Stimulated activated CD4-positive, alpha-beta T cell treated with anti-CD3 and anti-CD28 coated beads, Interleukin-15, amount 100 ng/mL, for 24 hours (primary cell): ENCODE measurements at regions not wholly inside any gene's neighbourhood (a gene's known extent, or its start where the extent isn't known, plus 50 kb on each side); places are given as distances from the start of the nearest gene placed in this dataset.
"Not testable (repeated sequence)": the region's sequence is repeated elsewhere in the genome, so short reads cannot be mapped to it uniquely, and the experiment has no call there.

ENCODE experiments used
- DNase-seq: peaks from one replicate; pipeline ENCODE4 v3.0.0-alpha.2; 2020

DNA sequence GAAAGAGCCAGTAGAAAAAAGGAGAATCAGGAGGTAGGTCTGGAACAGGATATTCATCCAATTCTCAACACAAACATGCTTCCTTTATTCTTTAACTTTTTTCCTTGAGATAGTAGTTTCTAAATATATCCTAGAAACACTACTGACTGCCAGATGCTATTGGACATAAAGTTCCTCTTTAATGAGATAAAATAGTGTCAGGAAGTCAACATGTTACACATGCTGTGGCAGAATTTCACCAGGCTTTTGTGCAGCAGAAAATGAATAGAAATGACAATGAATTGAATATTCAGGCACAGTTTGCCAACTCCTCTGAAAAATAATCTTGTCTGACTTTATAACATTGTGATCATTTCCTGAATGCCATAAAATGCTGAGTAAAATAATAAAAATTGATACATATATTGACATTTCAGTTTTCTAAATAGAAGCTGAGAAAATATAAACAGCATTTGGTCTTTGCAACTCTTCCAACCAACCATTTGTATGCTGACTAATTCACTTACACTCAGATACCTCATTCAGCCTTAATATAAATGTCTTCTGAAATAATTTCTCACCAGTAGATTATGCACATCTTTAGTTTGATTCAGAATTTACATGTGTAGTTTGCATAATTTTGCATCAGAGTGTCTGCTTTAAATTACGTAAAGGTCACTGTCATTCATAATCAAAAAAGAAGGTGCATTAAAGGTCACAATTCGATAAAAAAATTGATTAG lies 486.1 kb upstream of the ADGRL2 start:
- DNase-seq, result no peak

DNA sequence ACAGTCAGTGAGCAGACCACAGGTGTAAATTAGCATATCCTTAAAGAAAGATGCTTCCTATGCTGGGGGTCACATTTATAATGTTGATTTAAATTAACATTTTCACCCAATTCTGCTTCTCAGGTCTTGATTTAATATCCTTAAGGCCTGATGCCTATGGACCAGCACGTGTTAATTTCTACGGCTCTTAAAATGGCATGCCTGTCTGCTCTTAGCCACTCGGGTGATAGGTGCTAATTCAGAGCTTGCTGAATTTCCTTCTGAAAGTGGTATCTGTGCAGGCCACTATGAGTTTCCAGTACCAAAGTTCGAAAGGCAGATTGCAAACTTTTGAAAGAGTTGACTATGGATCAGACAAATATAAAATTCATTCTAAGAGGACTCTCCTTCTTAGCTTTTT lies 487.4 kb upstream of the ADGRL2 start:
- DNase-seq, result no peak

DNA sequence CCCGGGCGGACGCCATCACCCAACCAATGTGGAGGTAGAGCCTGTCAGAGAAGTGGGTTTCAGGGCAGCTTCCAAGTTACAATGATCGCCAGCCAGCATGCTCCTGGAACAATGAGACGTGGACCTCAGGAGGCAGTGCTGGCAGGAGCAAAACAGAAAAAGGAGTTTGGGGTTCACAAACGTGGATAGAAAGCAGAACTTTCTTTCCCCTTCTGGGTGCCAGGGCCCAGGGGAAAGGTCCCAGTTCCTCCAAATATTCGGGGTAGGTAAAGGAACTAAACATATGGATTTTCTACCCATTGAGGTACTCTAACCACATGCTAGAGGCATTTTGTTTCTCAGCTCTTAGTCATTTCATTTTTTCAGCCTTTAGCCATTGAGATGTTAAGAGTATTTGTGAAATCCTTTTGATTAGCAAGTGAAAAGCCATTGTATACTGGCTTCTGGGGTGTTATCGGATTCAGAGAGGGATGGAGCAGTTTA lies 488.4 kb upstream of the ADGRL2 start:
- no peak for DNase-seq

DNA sequence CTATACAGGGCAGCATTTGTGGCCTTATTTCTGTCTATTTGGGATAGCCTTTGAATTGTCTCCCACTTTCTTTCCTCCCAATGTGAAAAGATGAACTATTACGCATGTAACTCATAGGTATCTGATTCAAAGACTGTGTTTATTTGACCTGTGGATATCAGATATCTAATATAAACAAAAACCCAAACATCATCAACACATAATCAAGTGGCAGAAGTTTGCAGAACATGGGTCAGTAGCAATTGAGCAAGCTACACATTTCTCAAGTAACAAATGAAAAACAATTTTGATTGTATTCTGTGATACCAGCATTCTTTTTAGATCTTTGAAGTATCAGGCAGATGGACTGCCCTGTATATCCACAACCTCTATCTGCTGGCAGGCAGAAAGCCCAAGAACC lies 490.5 kb upstream of the ADGRL2 start:
- DNase-seq, result no peak

DNA sequence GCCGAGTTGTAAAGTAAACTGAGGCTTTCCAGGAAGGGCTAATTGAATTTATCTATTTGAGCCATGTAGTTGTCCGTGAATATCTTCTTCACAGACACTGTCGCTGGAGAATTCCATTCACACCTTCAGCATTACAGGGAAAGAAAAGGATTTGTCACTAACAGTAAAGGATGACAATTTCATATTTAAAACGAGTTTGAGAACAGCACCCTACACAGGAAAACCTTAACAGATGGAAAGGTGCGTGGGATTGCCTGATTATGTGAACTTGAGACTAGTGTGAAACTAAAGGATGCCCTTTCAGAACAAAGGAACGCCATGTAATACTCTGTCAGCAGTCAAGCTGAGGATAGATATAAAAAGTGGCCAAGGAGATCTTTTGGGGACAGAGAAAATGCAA lies 492.5 kb upstream of the ADGRL2 start:
- DNase-seq, result no peak

DNA sequence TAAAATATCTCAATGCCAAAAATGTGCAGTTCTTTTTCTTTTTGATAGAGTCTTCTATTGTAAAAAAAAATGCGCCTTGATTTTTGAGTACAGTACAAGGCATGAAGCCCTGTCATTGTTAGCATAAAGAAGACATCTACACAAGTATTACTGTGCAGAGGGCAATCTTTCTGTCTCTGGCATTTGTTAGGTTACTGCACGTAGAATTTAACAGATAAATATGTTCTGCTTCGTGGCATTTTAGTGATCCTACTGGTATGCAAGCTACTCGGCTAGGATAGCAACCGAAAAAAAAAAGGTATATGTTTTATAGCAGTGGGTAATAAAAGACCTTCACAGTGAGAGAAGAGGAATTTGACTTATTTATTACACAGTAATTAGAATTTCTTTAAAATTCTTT lies 492.9 kb upstream of the ADGRL2 start:
- DNase-seq, result no peak

DNA sequence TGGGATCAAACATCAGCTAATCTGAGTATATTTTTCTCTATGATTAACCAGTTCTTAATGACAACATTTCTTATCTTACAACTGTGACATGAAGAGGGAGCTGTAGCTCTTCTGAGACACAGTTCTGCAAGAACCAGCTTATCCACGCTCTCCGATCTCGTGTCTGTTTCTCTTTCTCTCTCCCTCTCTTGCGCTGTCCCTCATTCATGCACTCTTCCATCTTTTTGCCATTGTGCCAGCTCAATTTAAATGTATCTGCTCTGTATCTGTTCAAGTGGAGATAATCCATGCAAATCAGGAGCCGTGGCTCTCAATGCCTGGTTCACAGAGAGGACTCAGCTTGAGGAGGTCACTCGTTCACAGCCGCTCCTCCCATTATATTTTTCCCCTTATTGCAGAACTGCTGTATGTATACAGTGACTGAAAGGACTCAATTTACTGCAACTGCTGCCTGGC lies 494.7 kb upstream of the ADGRL2 start:
- DNase-seq, result no peak

DNA sequence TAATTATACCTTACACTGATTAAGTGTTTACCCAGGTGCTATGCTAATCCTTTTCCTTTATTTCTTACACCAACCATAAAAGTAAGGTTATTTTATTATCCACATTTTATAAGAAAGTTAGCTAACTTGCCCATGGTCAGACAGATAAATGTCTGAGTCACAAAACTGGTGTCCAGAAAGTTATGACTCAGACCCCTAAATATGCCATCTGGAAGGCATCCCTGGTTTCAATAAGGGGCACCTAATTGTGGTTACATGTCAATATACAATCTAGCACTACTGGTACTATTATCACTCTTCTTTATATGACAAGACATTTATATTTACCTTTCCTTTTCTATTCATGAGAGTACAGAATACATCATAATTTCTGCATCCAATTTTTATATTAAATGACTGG lies 496.5 kb upstream of the ADGRL2 start:
- DNase-seq, result no peak

DNA sequence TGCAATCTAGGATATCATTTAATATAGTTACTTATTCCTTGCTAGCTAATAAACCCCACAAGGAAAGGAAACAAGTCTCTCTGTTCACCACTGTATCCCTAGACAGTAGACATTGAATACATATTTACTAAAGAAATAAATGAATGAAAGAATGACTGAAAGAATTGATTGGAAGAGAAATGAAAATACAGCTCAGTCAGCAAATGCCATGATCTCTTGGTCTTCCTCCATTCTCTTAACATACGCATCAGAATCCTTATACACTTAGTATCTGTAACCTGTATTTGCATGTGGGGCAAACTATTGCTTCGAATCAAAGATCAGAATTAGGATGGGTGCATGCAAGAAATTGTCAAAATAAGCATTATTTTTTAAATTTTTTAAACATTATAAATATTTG lies 500.8 kb upstream of the ADGRL2 start:
- DNase-seq, result no peak

DNA sequence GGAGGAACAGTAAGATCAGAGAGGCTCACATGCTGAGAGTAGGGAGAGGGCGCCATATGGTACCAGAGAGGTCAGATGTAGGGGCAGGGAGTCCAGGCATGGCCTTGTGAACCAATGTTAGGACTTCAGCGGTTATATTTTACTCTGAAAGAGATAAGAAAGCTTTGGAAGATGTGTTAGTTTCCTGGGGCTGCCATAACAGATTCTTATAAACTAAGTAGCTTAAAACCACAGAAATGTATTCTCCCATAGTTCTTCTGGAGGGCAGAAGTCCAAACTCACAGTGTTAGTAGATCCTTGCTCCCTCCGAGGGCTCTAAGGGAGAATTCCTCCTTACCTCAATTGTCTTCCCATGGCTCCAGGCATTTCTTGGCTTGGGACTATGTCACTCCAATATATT lies 502.5 kb upstream of the ADGRL2 start:
- DNase-seq, result no peak

DNA sequence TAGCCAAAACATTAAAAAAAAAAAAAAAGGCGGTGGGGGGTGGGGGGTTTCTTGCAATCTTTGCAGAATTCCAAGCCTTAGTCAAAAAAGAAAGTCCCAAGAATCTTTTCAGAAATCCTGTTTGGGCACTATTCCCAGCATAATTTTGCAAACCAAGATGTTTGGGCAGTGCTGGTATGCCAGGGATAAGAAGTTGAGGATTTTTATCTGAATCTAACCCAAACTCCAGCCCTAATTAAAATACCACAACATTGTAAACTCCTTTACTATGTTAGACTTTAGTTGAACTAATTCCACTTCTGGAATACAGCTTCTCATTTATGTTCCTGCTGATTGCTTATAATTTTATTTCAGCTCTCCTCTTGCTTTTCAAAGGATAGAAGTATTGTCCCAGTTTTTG lies 504.1 kb upstream of the ADGRL2 start:
- DNase-seq, result no peak

DNA sequence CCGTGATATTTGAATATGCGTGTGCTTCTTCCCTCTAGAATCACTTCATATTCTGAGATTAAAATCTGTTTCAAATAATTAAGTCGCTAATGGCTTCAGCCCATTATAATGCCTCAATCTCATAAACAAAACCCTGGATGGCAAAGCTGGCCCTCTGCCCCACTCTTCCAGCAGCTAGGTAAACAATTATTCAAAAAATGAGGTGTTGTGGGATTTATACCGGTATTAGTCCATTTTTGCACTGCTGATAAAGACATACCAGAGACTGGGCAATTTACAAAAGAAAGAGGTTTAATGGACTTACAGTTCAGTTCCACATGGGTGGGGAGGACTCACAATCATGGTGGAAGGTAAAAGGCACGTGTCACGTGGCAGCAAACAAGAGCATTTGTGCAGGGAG lies 510.4 kb upstream of the ADGRL2 start:
- DNase-seq, result no peak

DNA sequence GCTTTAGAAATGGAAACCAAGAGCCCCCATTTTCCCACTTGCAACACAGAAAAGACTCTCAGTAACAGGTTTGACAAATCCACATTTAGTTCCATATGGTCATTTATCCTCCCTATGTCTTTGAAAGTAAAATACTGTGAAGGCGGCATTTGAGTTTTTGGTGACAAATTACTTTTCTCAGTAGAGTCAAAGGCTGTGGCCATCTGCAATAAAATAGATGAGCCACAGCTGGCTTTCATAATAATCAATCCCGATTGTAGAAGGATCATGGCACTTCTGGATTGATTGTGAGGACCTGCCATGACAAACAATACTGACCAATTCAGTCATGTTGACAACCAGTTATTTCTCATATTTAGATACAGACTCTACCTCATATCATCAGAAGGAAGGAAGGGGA lies 512.0 kb upstream of the ADGRL2 start:
- no peak for DNase-seq

DNA sequence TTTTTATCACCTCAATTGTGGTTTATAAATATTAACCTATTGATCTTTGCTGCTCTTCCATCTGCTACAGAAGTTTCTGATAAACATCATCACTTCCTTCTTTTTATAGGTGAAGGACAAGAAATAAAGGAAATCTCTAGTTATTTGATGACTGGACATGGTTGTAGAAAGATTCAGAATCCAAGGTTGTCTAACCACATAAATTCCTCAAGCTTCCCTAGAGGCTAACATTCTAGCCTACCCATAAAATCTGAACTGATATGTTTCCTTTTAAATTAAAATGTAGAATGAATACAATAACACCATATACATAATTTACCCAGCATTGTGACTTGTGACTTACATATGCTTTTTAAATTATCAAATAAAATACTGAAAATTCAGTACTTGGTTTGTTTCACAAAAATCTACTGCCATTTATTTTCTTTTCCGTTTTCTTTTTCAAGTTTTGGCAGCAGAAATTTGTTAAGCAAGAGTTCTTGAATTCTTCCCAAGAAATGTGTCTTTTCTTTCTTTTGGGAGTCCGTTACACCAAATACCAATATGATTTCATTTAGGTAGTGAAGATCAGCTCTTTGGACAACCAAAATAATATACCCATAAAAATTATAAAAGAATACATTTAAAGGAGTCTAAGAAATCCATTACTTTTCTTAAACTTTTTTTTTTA lies 513.2 kb upstream of the ADGRL2 start:
- DNase-seq, result no peak

DNA sequence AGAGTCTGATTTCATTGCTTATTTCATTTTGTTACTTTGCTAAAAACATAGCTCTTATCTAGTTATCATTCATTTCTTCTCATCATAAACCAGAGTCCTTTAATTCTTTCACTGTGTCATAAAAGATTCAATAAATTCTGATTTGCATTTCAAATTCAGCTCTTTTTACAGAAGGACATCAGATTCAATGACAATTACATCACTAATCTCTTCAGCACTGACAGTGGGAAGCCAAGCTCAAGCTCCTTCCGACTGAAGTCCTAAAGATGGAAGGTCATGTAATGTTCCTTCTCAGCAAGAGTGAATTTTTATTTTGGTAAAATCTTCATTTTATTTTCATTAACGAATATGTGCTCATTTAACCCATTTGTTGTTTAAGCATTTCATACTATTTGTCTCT lies 530.7 kb upstream of the ADGRL2 start:
- DNase-seq, result no peak

DNA sequence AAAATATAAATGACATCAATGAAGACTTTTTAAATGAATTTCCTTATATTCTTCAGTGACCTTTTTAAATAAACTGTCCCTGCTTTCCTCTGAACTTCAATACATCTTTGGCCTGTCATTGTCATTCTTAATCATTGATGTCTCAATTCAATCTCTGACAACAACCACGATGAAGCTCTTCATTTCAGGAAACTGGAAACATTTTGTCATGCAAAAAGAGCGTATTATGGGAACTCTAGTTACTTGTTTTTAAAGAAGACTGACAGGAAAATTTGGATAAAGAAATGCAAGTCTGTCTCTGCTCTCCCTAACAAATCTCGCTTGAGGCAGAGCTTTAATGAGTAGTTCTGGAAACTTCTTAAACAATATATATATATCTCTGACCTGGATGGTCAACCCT lies 535.8 kb upstream of the ADGRL2 start:
- no peak for DNase-seq

DNA sequence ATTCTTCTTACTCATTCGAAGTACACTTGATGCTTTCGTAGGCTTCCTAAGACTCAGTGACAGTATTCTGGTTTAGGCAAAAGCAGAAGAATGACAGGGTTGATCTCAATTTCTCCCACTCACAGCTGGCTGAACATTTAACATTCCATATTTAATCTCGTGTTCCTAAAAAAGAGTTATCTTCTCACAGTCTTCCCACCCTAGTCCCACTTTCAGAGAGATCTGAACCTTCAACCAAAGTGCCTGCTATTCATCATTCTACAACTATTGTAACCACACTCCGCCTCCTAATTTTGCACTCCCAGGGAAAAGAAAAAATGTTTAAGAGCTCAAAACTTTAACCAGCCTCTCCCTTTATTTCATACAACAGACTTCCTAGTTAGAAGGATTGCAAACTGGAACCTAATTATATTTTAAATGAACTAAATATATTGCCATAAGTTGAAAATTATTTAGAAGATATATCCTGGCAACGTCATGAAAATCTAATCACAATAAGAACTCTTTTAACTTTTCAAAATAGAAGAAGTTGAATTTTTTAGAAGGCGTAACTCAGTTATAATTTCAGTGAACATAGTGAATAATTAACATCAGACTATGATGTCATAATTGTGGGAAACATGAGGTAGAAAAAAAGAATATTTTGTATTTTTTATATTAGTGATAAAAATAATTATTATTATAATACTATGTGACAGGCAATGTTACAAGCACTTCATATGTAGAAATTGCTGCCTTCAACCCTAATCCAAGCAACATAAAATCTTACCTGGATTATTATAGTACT lies 540.9 kb upstream of the ADGRL2 start:
- DNase-seq, result no peak

DNA sequence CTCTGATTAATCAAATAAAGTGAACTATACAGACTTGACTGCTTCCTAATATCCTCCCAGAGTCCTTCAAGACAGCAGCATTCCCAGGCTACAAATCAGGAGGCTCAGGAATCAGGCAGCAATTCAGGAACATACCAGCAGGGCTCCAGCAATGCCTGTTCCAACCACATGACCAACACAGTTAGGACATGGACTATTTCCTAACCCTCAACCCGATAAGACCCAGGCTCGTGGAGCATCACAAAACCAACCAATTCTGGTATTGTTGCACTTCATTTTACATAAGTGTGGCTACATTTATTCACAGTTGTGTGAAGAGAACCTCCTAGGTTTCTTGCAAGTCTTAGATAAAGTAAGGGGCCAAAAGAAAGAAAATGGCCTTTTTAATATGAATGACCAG lies 546.2 kb upstream of the ADGRL2 start:
- no peak for DNase-seq

DNA sequence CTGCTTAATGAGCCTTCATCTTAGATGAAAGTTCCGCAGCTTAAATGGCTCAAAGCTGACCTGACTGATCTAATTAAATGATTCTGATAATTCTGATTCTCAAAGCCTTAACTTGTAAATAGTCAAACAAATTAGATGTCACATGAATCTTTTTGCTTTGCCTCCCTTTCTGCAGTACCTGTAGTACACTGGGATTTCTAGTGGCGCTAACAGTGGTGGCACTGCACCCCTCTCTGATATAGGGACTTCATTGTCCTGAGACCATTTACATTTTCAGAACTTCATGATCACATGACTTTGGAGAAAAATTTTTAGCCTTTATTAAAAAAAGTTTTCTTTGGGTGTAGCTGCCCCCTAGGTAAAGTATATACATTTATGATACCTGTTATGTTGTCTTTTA lies 546.7 kb upstream of the ADGRL2 start:
- DNase-seq, result no peak

DNA sequence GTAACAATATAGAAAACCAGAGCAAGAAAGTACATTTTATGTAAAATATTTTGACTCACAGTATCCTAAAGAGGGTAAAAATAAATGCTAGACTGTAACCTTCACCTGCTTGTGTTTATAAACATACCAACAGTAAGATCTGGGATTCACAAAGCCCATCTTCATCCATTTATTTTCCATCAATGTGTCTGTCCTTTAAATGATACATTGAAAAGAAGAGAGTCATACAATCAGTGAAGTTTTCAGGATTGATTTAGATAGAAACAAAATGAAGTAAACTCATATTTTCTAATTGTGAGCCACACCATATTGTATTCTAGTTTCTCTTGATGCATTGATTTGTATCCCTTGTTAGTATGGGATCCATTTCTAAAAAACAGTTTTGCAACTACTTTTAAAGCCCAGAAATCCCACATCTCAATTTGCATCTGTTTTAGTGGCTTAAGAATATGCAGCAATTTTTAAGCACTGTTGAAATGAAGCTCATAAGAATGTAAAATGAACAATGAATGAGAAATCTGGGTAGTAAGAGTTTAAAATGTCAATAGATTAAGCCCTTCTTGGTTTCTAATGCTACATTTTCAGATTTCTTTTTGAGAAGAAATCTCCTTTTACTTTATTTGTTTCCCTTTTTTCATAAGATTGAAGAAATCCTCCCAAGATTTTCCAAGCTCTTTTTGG lies 548.1 kb upstream of the ADGRL2 start:
- no peak for DNase-seq

DNA sequence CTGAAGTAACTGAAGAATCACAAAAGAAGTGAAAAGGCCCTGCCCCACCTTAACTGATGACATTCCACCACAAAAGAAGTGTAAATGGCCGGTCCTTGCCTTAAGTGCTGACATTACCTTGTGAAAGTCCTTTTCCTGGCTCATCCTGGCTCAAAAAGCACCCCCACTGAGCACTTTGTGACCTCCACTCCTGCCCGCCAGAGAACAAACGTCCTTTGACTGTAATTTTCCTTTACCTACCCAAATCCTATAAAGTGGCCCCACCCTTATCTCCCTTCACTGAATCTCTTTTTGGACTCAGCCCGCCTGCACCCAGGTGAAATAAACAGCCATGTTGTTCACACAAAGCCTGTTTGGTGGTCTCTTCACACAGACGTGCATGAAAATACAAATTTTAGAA lies 549.9 kb upstream of the ADGRL2 start:
- DNase-seq, result not testable (repeated sequence)

DNA sequence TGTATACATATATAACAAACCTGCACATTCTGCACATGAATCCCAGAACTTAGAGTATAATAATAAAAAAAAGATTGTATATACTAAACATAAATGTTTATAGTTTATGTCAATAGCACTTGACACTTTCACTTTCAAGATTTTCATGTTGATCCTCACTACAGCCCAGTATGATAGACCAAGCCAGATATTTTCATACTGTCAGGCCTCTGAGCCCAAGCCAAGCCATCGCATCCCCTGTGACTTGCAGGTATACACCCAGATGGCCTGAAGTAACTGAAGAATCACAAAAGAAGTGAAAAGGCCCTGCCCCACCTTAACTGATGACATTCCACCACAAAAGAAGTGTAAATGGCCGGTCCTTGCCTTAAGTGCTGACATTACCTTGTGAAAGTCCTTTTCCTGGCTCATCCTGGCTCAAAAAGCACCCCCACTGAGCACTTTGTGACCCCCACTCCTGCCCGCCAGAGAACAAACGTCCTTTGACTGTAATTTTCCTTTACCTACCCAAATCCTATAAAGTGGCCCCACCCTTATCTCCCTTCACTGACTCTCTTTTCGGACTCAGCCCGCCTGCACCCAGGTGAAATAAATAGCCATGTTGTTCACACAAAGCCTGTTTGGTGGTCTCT lies 555.5 kb upstream of the ADGRL2 start:
- not testable (repeated sequence) for DNase-seq

DNA sequence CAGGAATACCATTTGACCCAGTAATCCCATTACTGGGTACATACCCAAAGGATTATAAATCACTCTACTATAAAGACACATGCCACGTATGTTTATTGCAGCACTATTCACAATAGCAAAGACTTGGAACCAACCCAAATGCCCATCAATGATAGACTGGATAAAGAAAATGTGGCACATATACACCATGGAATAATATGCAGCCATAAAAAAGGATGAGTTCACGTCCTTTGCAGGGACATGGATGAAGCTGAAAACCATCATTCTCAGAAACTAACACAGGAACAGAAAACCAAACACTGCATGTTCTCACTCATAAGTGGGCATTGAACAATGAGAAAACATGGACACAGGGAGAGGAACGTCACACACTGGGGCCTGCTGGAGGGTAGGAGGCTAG lies 556.1 kb upstream of the ADGRL2 start:
- not testable (repeated sequence) for DNase-seq
